ENCODE measurements at regions not wholly inside any gene's neighbourhood (a gene's known extent, or its start where the extent isn't known, plus 50 kb on each side); places are given as distances from the start of the nearest gene placed in this dataset.

GRCh38 chr11:112826026-112826425 lies 135.2 kb upstream of the NCAM1 start:
- no peaks in the 10 kb centered on the region for H3K9me3 ChIP-seq (ENCODE audit: control insufficient read depth, insufficient read depth, low read depth, low read length)
- intact Hi-C loops (cut with micrococcal nuclease; ENCODE audit: unreplicated experiment) = no loop called here
- no peak overlapping the region for H3K4me3 ChIP-seq (ENCODE audit: low read depth in 2 of 2, low read length in 2 of 2)
- POLR2A ChIA-PET = no interaction called here
- no peaks in the 10 kb centered on the region for H3K36me3 ChIP-seq (ENCODE audit: control insufficient read depth, insufficient read depth, low read length)
- TF ChIP-seq POLR2AphosphoS5 (IDR thresholded peaks at IDR 0.05; ENCODE audit: low read depth, low read length) (no peak), TCF7L2 (IDR thresholded peaks at IDR 0.05; ENCODE audit: low read depth, low read length) (no peak), REST (IDR thresholded peaks at IDR 0.05; ENCODE audit: insufficient read depth in 1 of 2, low read depth in 2 of 2, low read length in 1 of 2) (no peak), SIN3A (IDR thresholded peaks at IDR 0.05; ENCODE audit: borderline replicate concordance, insufficient read depth, low read depth, low read length) (no peak)
- 0 out of 2 replicates have a peak, but pooled peaks cover 3% of the 10 kb centered on the region for H3K27me3 ChIP-seq (ENCODE audit: control insufficient read depth, insufficient read depth, low read length)
- no peak overlapping the region for H3K27ac ChIP-seq (ENCODE audit: low read length)
- in situ Hi-C loops (cut with HindIII; ENCODE audit: low pct_unique_long_range_greater_than_20kb, low sequenced_read_pairs) = no loop called here
- CTCF ChIA-PET = no interaction called here
- no TSS peak for BruUV-seq (replicated peaks)
- no peak for ATAC-seq
- no peaks in the 10 kb centered on the region for H3K4me1 ChIP-seq (ENCODE audit: control insufficient read depth, insufficient read depth, low read length)
- DNase-seq (ENCODE audit: low read depth, low spot score) = no peak

- TF ChIP-seq REST (IDR thresholded peaks at IDR 0.05; ENCODE audit: insufficient read depth in 1 of 2, low read depth in 2 of 2, low read length in 1 of 2) = no peak
- TF ChIP-seq SIN3A (IDR thresholded peaks at IDR 0.05; ENCODE audit: borderline replicate concordance, insufficient read depth, low read depth, low read length) = no peak
- TF ChIP-seq POLR2AphosphoS5 (IDR thresholded peaks at IDR 0.05; ENCODE audit: low read depth, low read length) = no peak
- no peak for TF ChIP-seq TCF7L2 (IDR thresholded peaks at IDR 0.05; ENCODE audit: low read depth, low read length)
- TF ChIP-seq, protein P1, sequence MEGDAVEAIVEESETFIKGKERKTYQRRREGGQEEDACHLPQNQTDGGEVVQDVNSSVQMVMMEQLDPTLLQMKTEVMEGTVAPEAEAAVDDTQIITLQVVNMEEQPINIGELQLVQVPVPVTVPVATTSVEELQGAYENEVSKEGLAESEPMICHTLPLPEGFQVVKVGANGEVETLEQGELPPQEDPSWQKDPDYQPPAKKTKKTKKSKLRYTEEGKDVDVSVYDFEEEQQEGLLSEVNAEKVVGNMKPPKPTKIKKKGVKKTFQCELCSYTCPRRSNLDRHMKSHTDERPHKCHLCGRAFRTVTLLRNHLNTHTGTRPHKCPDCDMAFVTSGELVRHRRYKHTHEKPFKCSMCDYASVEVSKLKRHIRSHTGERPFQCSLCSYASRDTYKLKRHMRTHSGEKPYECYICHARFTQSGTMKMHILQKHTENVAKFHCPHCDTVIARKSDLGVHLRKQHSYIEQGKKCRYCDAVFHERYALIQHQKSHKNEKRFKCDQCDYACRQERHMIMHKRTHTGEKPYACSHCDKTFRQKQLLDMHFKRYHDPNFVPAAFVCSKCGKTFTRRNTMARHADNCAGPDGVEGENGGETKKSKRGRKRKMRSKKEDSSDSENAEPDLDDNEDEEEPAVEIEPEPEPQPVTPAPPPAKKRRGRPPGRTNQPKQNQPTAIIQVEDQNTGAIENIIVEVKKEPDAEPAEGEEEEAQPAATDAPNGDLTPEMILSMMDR (IDR thresholded peaks at IDR 0.05) = no peak
- DNase-seq (ENCODE audit: low read depth, low spot score) (no peak), ATAC-seq (no peak)
- H3K4me3 ChIP-seq (ENCODE audit: low read depth in 2 of 2, low read length in 2 of 2) = no peak overlapping the region
- in situ Hi-C loops (cut with HindIII; ENCODE audit: low pct_unique_long_range_greater_than_20kb, low sequenced_read_pairs) (no loop called here), intact Hi-C loops (cut with micrococcal nuclease; ENCODE audit: unreplicated experiment) (no loop called here)
- H3K36me3 ChIP-seq (ENCODE audit: control insufficient read depth, insufficient read depth, low read length) = no peaks in the 10 kb centered on the region
- BruUV-seq (replicated peaks) = no TSS peak
- no peak overlapping the region for H3K27ac ChIP-seq (ENCODE audit: low read length)
- H3K9me3 ChIP-seq (ENCODE audit: control insufficient read depth, insufficient read depth, low read depth, low read length) = no peaks in the 10 kb centered on the region
- 0 out of 2 replicates have a peak, but pooled peaks cover 3% of the 10 kb centered on the region for H3K27me3 ChIP-seq (ENCODE audit: control insufficient read depth, insufficient read depth, low read length)
- H3K4me1 ChIP-seq (ENCODE audit: control insufficient read depth, insufficient read depth, low read length) = no peaks in the 10 kb centered on the region
- ChIA-PET CTCF (no interaction called here), POLR2A (no interaction called here)
These were observed 134.4 kb upstream of the NCAM1 start for GRCh38 chr11:112826788-112827187.
